GM10248 (cell line): ENCODE measurements at regions not wholly inside any gene's neighbourhood (a gene's known extent, or its start where the extent isn't known, plus 50 kb on each side); places are given as distances from the start of the nearest gene placed in this dataset.

Source experiments
- CTCF ChIA-PET: fragments of 300-600 bp; sonication (Branson Sonifier 250); formaldehyde crosslinking; extraction: SDS; loops from one replicate; lab custom pipeline; 2021; ENCODE audit warnings: antibody characterized with exemption; lab: Yijun Ruan, JAX
- POLR2A ChIA-PET: fragments of 350-650 bp; sonication (Branson Sonifier 250); formaldehyde crosslinking; extraction: SDS; loops from one replicate; lab custom pipeline; 2020; ENCODE audit warnings: antibody characterized with exemption; lab: Yijun Ruan, JAX
- DNase-seq: peaks from one replicate; pipeline ENCODE4 v3.0.0; 2012; ENCODE audit errors: extremely low spot score
- TF ChIP-seq, protein P1 (sequence below): IDR thresholded peaks from 2 replicates; pipeline ENCODE4 v1.5.1; 2012; ENCODE audit warnings: mild to moderate bottlenecking, low read depth; ENCODE audit errors: extremely low read depth, missing control alignments, control extremely low read depth

DNA sequence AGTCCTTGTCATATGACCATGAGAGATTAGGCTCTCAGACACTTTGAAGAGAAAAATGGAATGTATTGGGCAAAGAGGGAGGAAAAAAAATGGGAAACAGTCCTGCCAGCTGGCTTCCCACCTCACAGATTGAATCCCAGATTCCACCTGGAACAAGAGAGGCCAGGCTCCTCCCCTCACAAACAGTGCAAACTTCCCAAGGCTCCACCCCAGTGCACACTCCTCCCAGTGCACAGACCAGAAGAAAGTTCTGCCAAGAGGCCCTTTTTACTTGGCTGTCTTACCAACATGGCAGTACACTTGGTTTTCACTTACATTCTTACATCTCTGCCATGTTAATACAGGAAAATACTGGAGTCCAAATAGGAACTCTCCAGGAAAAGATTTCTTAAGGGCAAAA, 202.3 kb downstream of the AHR start:
- ChIA-PET CTCF (interaction anchor here (0.6 to 3.5 kb wide), 3 partner anchors 11 to 34 kb away, joined by 3 to 13 read pairs (median 4); no protein-coding TSS in a partner anchor), POLR2A (no interaction called here)

DNA sequence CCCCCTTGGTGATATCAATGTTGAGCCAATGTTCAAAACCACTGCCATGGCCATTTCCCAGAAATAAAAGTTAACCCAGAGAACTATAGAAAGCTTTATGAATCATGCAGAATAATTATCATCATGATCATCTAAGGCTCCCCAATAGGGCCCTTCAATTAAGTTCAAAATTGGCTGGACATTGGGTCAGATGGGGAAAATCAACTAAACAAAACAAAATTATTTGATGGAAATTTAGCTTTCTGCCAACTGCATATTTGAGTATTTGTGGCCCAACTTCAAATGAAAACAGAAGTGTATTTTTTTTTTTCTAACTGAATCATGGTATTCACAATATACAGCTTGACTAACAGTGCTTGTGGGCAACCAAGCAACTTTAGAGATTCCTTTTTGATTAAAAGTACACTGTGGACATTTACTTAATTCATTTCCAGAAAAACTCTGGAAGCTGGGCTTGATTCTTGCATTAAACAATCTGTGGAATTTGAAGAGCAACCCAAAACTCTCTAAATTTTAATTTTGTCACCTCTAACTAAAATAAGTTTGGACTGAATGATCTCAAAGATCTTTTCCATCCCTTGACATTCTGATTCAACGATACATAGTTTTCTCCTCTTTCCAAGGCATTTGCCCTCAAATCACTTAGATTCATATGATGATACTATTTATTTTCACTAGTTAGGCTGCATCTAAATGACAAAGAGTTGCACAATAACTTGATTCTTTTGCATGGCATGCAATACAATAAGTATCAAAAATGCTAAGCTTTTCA, 203.2 kb downstream of the AHR start:
- ChIA-PET CTCF (interaction anchor here (3.5 kb wide), 1 partner anchor 12 kb away, joined by 13 read pairs; no protein-coding TSS in a partner anchor), POLR2A (no interaction called here)
- no peak for DNase-seq
- TF ChIP-seq, protein P1, sequence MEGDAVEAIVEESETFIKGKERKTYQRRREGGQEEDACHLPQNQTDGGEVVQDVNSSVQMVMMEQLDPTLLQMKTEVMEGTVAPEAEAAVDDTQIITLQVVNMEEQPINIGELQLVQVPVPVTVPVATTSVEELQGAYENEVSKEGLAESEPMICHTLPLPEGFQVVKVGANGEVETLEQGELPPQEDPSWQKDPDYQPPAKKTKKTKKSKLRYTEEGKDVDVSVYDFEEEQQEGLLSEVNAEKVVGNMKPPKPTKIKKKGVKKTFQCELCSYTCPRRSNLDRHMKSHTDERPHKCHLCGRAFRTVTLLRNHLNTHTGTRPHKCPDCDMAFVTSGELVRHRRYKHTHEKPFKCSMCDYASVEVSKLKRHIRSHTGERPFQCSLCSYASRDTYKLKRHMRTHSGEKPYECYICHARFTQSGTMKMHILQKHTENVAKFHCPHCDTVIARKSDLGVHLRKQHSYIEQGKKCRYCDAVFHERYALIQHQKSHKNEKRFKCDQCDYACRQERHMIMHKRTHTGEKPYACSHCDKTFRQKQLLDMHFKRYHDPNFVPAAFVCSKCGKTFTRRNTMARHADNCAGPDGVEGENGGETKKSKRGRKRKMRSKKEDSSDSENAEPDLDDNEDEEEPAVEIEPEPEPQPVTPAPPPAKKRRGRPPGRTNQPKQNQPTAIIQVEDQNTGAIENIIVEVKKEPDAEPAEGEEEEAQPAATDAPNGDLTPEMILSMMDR, result no peak

More for the DNA sequence above, 202.3 kb downstream of the AHR start:
- TF ChIP-seq, protein P1, result no peak
- DNase-seq, result no peak

DNA sequence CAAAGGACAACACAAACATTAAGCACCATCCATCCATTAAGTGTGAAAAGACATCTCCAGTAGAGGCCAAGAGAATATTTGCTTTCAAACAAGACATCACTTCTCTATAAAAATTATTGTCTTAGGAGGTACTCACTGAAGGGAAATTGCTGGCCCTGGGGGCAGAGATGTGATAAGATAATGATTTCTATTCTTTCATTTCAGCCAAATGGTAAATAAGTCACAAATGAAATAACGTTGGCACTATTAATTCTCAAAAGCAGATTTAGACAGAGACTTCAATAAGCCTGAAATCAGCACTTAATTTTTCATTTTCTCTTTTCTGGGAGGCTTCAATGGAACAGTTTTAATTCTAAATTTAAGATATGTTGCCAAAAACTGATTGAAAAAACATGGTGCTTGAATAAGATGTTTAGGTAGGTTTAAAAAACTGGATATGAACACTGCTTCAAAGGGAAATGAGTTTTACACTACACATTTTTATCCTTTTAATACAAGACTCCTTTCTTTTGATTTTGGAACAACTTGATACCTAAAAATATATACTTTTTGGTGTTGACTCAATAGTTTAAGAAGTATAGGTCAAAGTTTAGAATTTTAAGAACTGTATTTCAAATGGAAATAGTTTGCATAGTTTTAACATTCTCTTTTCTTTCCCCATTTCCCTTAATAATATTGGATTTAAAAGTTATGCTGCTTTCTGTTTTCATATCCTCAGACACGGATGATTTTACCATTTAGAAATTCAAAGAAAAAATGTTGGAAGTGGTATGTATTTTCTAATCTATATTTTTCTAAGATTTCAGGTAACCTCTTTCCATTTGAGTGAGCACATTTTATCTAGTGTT, 204.0 kb downstream of the AHR start:
- CTCF ChIA-PET, result no interaction called here
- POLR2A ChIA-PET, result no interaction called here
- no peak for DNase-seq
- TF ChIP-seq, protein P1, result no peak

DNA sequence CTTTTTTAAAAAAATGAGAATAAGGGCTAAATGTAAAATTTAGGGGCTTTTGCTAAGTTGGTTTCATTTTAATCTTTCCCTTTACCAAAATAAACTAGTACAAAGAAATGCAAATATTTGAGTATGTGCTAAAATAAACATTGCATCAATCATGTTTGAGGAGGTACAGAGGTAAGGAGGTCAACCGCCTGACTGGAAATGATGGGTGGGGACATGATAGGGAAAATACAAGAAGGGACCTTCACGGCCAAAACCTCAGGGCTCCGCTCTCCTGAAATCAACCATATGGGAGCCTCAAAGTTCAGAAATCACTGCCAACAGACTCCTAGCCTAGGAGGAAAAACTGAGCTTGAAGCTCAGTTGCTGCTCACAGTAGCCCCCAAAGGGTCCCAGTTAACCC, 207.6 kb downstream of the AHR start:
- TF ChIP-seq, protein P1, result no peak
- CTCF ChIA-PET, result interaction anchor here (0.8 to 1.5 kb wide), 4 partner anchors 9 to 205 kb away, joined by 3 to 5 read pairs (median 4); no protein-coding TSS in a partner anchor
- POLR2A ChIA-PET, result no interaction called here
- DNase-seq, result peak; percentile 23

DNA sequence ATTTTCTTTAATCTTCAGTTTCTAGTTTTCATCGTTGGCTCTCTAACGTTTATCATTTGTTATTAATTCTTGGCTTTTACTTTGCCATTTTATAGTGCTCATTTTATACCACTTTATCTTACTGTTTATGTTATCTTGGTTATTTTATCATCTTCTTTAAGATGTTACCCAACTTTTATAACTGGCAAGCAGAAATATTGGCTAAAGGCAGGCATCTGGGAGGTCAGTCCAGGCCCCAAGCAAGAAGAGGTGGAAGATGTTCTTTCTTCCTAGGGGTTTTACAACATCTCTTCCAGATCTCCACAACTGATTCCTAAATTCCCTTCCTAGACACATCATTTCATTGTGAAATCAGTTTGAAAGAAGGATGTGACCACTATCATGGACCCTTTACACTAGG, 208.1 kb downstream of the AHR start:
- TF ChIP-seq, protein P1, result no peak
- no peak for DNase-seq
- ChIA-PET CTCF (interaction anchor here (0.8 to 1.5 kb wide), 4 partner anchors 11 to 205 kb away, joined by 3 to 5 read pairs (median 3); no protein-coding TSS in a partner anchor), POLR2A (no interaction called here)

DNA sequence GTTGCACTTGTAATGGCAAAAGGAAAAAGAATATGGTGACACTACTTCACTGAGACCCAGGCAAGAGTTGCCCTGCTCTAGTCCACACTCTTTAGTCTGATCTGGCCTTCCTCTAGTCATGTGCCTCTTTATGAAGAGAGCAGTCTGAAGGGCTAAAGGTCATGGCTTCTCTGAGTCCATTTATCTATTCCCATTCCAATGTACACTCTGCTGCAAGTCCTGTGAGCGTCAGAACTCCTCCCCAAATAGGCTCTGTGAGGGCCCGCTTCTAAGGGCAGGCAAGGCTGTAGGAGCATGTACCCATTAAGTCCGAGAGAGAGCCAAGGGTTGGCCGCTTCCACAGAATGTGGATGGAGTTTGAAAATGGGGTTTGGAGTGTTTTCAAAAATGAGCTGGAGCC, 209.3 kb downstream of the AHR start:
- DNase-seq, result no peak
- ChIA-PET CTCF (interaction anchor here (1.3 kb wide), 1 partner anchor 10 kb away, joined by 3 read pairs; no protein-coding TSS in a partner anchor), POLR2A (no interaction called here)
- TF ChIP-seq, protein P1, result no peak
